ENCODE measurements at regions not wholly inside any gene's neighbourhood (a gene's known extent, or its start where the extent isn't known, plus 50 kb on each side); places are given as distances from the start of the nearest gene placed in this dataset.

- TF ChIP-seq, protein P1, sequence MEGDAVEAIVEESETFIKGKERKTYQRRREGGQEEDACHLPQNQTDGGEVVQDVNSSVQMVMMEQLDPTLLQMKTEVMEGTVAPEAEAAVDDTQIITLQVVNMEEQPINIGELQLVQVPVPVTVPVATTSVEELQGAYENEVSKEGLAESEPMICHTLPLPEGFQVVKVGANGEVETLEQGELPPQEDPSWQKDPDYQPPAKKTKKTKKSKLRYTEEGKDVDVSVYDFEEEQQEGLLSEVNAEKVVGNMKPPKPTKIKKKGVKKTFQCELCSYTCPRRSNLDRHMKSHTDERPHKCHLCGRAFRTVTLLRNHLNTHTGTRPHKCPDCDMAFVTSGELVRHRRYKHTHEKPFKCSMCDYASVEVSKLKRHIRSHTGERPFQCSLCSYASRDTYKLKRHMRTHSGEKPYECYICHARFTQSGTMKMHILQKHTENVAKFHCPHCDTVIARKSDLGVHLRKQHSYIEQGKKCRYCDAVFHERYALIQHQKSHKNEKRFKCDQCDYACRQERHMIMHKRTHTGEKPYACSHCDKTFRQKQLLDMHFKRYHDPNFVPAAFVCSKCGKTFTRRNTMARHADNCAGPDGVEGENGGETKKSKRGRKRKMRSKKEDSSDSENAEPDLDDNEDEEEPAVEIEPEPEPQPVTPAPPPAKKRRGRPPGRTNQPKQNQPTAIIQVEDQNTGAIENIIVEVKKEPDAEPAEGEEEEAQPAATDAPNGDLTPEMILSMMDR (IDR thresholded peaks at IDR 0.05; ENCODE audit: insufficient read depth, low read depth, low read length, missing control alignments) = no peak
- DNase-seq (ENCODE audit: low read depth) = no peak
- H3K4me3 ChIP-seq (ENCODE audit: low read length) = no peak overlapping the region
Measured at GRCh38 chr14:88929656-88930436, 105.4 kb downstream of the TTC8 start.

DNA sequence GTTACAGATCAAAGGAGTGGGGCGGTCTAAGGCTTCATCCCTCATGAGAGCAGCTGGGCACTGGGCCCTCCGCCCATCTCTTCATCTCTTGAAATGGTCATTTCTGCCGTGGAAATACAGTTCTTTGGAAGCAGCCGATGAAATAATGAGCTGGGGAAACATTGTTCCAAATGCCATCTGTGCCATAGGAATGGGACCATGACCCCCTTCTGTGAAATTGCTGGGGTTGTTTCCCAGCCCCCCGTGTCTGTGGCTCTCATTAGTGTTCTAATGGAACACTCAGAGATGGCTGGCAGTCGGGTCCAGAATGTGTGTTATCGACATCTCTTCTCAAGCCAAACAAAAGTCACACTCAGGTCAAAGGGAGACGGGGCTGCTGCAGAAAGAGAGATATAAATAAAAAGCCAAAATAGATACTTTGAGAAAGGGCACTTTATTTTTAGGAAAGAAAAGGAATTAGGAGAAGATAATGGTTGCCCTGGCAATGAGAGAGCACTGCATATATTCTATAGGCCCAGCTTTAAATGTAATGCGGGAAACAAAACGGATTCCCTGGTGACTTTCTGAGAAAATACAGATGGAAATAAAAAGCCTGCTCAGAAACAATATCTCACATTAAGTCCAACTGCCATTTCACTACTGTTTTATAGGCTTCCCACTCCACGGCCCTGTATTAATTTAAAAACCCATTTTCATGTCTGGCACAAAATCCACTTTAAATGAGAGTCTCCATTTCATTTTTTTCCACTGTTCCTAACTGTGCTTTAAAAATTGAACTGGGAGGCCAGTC lies 107.1 kb downstream of the TTC8 start:
- TF ChIP-seq, protein P1 (IDR thresholded peaks at IDR 0.05; ENCODE audit: insufficient read depth, low read depth, low read length, missing control alignments) = no peak
- DNase-seq (ENCODE audit: low read depth) = no peak
- H3K4me3 ChIP-seq (ENCODE audit: low read length) = no peak overlapping the region

DNA sequence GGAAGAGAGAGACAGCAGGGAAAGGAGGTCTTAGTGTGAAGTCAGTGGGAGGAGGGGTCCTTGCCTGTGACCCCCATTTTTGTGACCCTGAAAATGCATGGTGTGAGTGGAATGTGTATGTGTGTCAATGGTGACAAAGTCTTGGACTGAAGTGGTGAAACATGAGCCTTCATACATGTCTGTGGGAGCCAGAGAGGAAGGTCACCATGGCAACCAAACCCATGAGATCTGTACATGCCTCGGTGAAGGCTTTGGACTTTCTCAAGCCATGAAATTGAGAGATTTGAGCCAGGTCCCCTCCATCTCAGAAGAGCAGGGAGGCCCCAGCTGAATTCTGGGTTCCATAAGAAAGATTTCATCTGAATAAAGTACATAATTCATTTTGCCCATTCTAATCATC lies 108.7 kb downstream of the TTC8 start:
- no peak for DNase-seq (ENCODE audit: low read depth)
- TF ChIP-seq, protein P1 (IDR thresholded peaks at IDR 0.05; ENCODE audit: insufficient read depth, low read depth, low read length, missing control alignments) = no peak
- no peak overlapping the region for H3K4me3 ChIP-seq (ENCODE audit: low read length)

DNA sequence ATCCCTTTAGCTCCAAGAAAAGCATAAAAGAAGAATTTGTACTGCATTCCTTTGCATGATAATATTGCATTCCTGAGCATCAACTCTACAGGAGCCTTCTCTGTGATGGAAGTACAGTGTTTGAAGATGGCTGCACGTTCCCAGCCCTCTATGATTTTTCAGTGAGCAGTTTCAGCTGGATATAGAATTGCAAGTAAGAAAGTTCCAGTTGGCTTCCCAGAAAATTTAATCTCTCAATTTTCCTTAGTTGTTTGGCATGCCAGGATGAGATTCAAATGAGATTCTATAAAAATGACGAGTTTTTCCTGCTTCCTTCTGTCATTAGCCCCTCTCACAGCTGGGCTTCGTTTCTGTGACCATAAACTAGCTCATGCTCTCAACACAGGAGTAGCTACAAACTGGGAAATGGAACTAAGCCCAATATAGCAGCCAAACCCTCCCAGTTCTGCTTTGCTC lies 109.9 kb downstream of the TTC8 start:
- H3K4me3 ChIP-seq (ENCODE audit: low read length) = no peak overlapping the region
- TF ChIP-seq, protein P1 (IDR thresholded peaks at IDR 0.05; ENCODE audit: insufficient read depth, low read depth, low read length, missing control alignments) = no peak
- no peak for DNase-seq (ENCODE audit: low read depth)

DNA sequence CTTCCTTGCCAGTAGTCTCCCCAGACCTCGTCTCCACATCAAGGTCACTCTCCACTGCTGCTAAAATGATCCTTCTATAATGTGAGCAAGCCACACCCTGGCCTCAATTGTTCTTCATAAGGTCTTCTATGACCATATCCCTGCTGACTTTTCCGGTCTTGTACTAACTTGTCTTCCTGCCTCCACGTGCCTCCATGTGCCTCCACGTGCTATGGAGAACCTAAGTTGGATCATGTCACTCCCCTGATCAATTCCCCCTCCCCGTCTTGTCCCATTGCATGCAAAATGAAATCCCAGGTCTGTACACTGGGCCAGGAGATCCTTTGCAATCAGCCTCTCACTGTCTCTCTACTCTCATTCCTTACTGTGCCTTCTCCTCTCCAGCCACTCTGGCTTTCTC lies 110.6 kb downstream of the TTC8 start:
- no peak overlapping the region for H3K4me3 ChIP-seq (ENCODE audit: low read length)
- peak; percentile 10 for DNase-seq (ENCODE audit: low read depth)
- TF ChIP-seq, protein P1 (IDR thresholded peaks at IDR 0.05; ENCODE audit: insufficient read depth, low read depth, low read length, missing control alignments) = no peak

DNA sequence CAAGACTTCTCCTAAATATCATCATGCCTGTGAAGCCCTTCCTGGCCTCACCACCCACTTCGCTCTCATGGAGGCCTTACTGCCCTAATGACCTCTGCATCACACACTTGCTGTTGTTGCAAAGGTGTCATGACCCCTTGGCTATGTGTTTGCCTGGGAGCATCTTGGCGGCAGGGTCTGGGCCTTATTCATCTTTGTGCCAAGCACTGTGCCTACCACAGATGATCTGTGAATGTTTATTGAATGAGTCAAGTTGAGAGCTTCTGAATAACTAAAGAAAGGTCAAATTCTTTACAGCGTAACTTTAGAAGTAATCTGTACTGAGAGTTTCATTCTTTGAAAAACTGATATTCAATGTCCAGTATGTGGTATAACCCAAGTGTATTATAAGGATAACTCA lies 113.3 kb downstream of the TTC8 start:
- DNase-seq (ENCODE audit: low read depth) = no peak
- no peak overlapping the region for H3K4me3 ChIP-seq (ENCODE audit: low read length)
- TF ChIP-seq, protein P1 (IDR thresholded peaks at IDR 0.05; ENCODE audit: insufficient read depth, low read depth, low read length, missing control alignments) = no peak

Measured in epithelial cell of esophagus (primary cell).